ENCODE measurements at regions not wholly inside any gene's neighbourhood (a gene's known extent, or its start where the extent isn't known, plus 50 kb on each side); places are given as distances from the start of the nearest gene placed in this dataset.

DNA sequence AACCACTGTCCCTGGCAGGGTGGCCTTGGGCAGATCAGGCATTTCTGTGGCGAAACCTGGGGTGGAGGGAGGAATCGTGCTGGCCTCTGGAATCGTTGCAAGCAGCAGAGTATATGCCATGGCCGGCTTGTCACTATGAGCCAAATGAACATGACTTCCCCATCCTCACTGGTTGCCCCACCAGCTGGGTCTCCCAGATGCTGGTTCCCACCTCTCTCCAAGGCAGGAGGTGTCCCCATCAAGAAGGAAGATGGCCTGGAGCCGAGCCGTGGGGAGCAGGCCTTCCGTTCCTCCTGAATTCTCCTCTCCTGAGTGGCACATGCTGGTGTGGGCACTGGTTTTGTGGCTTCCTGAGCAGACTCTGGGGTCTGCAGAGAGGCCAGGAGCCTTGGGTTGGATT, 60.2 kb upstream of the ACTRT2 start:
- intact Hi-C loops (cut with DNase I): no loop called here
- WGBS, 4 donors: 87 to 90% (median 89%) methylated on average over 3 to 7 of the region's 7 CpGs
- DNase-seq: peak in 1 of 7 donors; percentile 5
- H3K4me1 ChIP-seq (replicated peaks in 1 of 2): no peaks in the 10 kb centered on the region
- no peaks in the 10 kb centered on the region for H3K36me3 ChIP-seq (replicated peaks in 1 of 2)
- no peak overlapping the region for H3K27ac ChIP-seq
- peaks cover 0 to 7% (median 0%) of the 10 kb centered on the region in 3 donors for H3K9me3 ChIP-seq (replicated peaks in 1 of 3)
- H3K27me3 ChIP-seq: no peaks in the 10 kb centered on the region
- no peak overlapping the region for H3K4me3 ChIP-seq
- no peak for TF ChIP-seq POLR2A (IDR thresholded peaks at IDR 0.05)
- TF ChIP-seq CTCF (IDR thresholded peaks at IDR 0.05): no peak

- intact Hi-C loops (cut with DNase I): no loop called here
- Histone ChIP-seq H3K36me3 (replicated peaks in 1 of 2) (no peaks in the 10 kb centered on the region), H3K4me1 (replicated peaks in 1 of 2) (no peaks in the 10 kb centered on the region), H3K27ac (no peak overlapping the region), H3K9me3 (replicated peaks in 1 of 3) (peaks cover 0 to 7% (median 0%) of the 10 kb centered on the region in 3 donors), H3K27me3 (no peaks in the 10 kb centered on the region), H3K4me3 (no peak overlapping the region)
- WGBS, 4 donors: 82 to 92% (median 89%) methylated on average over 9 to 14 of the region's 14 CpGs
- no peak for TF ChIP-seq POLR2A (IDR thresholded peaks at IDR 0.05)
- no peak for TF ChIP-seq CTCF (IDR thresholded peaks at IDR 0.05)
- DNase-seq: no peak
Observed at GRCh38 chr1:2961661-2962060, 59.6 kb upstream of the ACTRT2 start.

DNA sequence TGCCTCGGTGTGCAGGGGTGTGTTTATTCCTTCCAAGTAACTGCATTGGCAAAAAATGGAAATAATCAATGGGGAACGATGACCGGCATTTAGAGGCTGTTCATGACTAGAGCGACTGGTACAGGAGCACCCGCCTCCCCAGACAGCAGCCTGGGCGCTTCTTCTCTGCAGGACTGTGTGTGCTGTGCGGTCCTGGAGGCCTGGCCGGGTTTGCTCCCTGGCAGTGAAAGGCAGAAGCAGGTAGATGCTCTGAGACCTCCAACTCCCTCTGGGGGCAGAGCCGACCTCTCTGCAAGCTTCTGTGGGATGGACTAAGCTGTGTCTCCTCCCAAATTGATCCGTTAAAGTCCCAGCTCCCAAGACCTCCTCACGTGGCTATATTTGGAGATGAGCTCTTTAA, 59.2 kb upstream of the ACTRT2 start:
- H3K4me1 ChIP-seq (replicated peaks in 1 of 2): no peaks in the 10 kb centered on the region
- TF ChIP-seq POLR2A (IDR thresholded peaks at IDR 0.05): no peak
- TF ChIP-seq CTCF (IDR thresholded peaks at IDR 0.05): no peak
- no peaks in the 10 kb centered on the region for H3K36me3 ChIP-seq (replicated peaks in 1 of 2)
- 46 to 78% (median 76%) methylated on average over 4 to 11 of the region's 11 CpGs for WGBS, 4 donors
- peaks cover 0 to 5% (median 0%) of the 10 kb centered on the region in 3 donors for H3K9me3 ChIP-seq (replicated peaks in 1 of 3)
- H3K27me3 ChIP-seq: no peaks in the 10 kb centered on the region
- H3K4me3 ChIP-seq: no peak overlapping the region
- intact Hi-C loops (cut with DNase I): no loop called here
- H3K27ac ChIP-seq: no peak overlapping the region
- no peak for DNase-seq

GRCh38 chr1:2962541-2962940, 58.7 kb upstream of the ACTRT2 start:
- no peaks in the 10 kb centered on the region for H3K4me1 ChIP-seq (replicated peaks in 1 of 2)

More at GRCh38 chr1:2962541-2962940, 58.7 kb upstream of the ACTRT2 start:
- H3K36me3 ChIP-seq (replicated peaks in 1 of 2): no peaks in the 10 kb centered on the region
- peaks cover 0 to under 1% (median 0%) of the 10 kb centered on the region in 3 donors for H3K9me3 ChIP-seq (replicated peaks in 1 of 3)
- intact Hi-C loops (cut with DNase I): no loop called here
- 45 to 69% (median 54%) methylated on average over 7 to 8 of the region's 8 CpGs for WGBS, 4 donors
- DNase-seq: peak in 1 of 7 donors; percentile 8
- H3K4me3 ChIP-seq: no peak overlapping the region
- no peaks in the 10 kb centered on the region for H3K27me3 ChIP-seq
- no peak overlapping the region for H3K27ac ChIP-seq
- TF ChIP-seq POLR2A (IDR thresholded peaks at IDR 0.05): no peak
- no peak for TF ChIP-seq CTCF (IDR thresholded peaks at IDR 0.05)

Measured in adrenal gland (tissue), 9 donors.